ENCODE measurements at regions not wholly inside any gene's neighbourhood (a gene's known extent, or its start where the extent isn't known, plus 50 kb on each side); places are given as distances from the start of the nearest gene placed in this dataset.

GRCh38 chr2:177114712-177115111 lies 97.9 kb upstream of the HNRNPA3 start:
- CTCF ChIA-PET = no interaction called here
- POLR2A ChIA-PET = interaction anchor here (0.7 kb wide), 1 partner anchor 577 kb away, joined by 4 read pairs; no protein-coding TSS in a partner anchor
- no peaks in the 10 kb centered on the region for H3K36me3 ChIP-seq (ENCODE audit: control insufficient read depth, insufficient read depth, low read length)
- no peak for TF ChIP-seq CTCF (IDR thresholded peaks at IDR 0.05; ENCODE audit: insufficient read depth, low read depth, low read length)
- DNase-seq (ENCODE audit: low read depth) = no peak
- no peak overlapping the region for H3K4me3 ChIP-seq (ENCODE audit: low read depth, low read length)
- no peaks in the 10 kb centered on the region for H3K27me3 ChIP-seq (ENCODE audit: control insufficient read depth, insufficient read depth, low read length)

GRCh38 chr2:177117755-177118154 lies 94.8 kb upstream of the HNRNPA3 start:
- POLR2A ChIA-PET = no interaction called here
- DNase-seq (ENCODE audit: low read depth) = no peak
- no peak for TF ChIP-seq CTCF (IDR thresholded peaks at IDR 0.05; ENCODE audit: insufficient read depth, low read depth, low read length)
- CTCF ChIA-PET = no interaction called here
- H3K4me3 ChIP-seq (ENCODE audit: low read depth, low read length) = no peak overlapping the region
- H3K27me3 ChIP-seq (ENCODE audit: control insufficient read depth, insufficient read depth, low read length) = no peaks in the 10 kb centered on the region
- H3K36me3 ChIP-seq (ENCODE audit: control insufficient read depth, insufficient read depth, low read length) = no peaks in the 10 kb centered on the region

- ChIA-PET POLR2A (no interaction called here), CTCF (no interaction called here)
- TF ChIP-seq CTCF (IDR thresholded peaks at IDR 0.05; ENCODE audit: insufficient read depth, low read depth, low read length) = no peak
- no peaks in the 10 kb centered on the region for H3K27me3 ChIP-seq (ENCODE audit: control insufficient read depth, insufficient read depth, low read length)
- no peak for DNase-seq (ENCODE audit: low read depth)
- no peak overlapping the region for H3K4me3 ChIP-seq (ENCODE audit: low read depth, low read length)
- no peaks in the 10 kb centered on the region for H3K36me3 ChIP-seq (ENCODE audit: control insufficient read depth, insufficient read depth, low read length)
These were observed 94.0 kb upstream of the HNRNPA3 start for GRCh38 chr2:177118636-177119035.

- CTCF ChIA-PET = interaction anchor here (0.7 kb wide), 1 partner anchor 40 kb away, joined by 3 read pairs; no protein-coding TSS in a partner anchor
- no peaks in the 10 kb centered on the region for H3K36me3 ChIP-seq (ENCODE audit: control insufficient read depth, insufficient read depth, low read length)
- no peak for TF ChIP-seq CTCF (IDR thresholded peaks at IDR 0.05; ENCODE audit: insufficient read depth, low read depth, low read length)
- no peak overlapping the region for H3K4me3 ChIP-seq (ENCODE audit: low read depth, low read length)
- H3K27me3 ChIP-seq (ENCODE audit: control insufficient read depth, insufficient read depth, low read length) = no peaks in the 10 kb centered on the region
- no peak for DNase-seq (ENCODE audit: low read depth)
- POLR2A ChIA-PET = no interaction called here
These were observed 93.5 kb upstream of the HNRNPA3 start for GRCh38 chr2:177119099-177119498.

GRCh38 chr2:177123048-177123447 lies 89.5 kb upstream of the HNRNPA3 start:
- TF ChIP-seq CTCF (IDR thresholded peaks at IDR 0.05; ENCODE audit: insufficient read depth, low read depth, low read length) = no peak
- ChIA-PET CTCF (no interaction called here), POLR2A (no interaction called here)
- Histone ChIP-seq H3K36me3 (ENCODE audit: control insufficient read depth, insufficient read depth, low read length) (no peaks in the 10 kb centered on the region), H3K4me3 (ENCODE audit: low read depth, low read length) (no peak overlapping the region), H3K27me3 (ENCODE audit: control insufficient read depth, insufficient read depth, low read length) (no peaks in the 10 kb centered on the region)
- no peak for DNase-seq (ENCODE audit: low read depth)
